Transverse colon (tissue), 4 donors: ENCODE measurements at regions not wholly inside any gene's neighbourhood (a gene's known extent, or its start where the extent isn't known, plus 50 kb on each side); places are given as distances from the start of the nearest gene placed in this dataset.

Experiments used
- DNase-seq: peaks from one replicate; pipeline ENCODE4 v3.0.0-alpha.2; 2019
- H3K27ac ChIP-seq, 4 donors: fragments of 200-600 bp; sonication (generic); 2 replicates each; pipeline ENCODE4 v1.5.1; 2016 to 2018; ENCODE audit warnings: inconsistent platforms in 4 of 4
- H3K27me3 ChIP-seq: fragments of 200-600 bp; sonication (generic); 2 replicates; pipeline ENCODE4 v1.5.1; 2017; ENCODE audit warnings: inconsistent platforms
- H3K36me3 ChIP-seq, 4 donors: fragments of 200-600 bp; sonication (generic); 2 replicates each; pipeline ENCODE4 v1.5.1; 2017 to 2019; ENCODE audit warnings: inconsistent platforms in 4 of 4
- H3K4me1 ChIP-seq, 4 donors: fragments of 200-600 bp; sonication (generic); 2 replicates each; pipeline ENCODE4 v1.5.1; 2017 to 2020; ENCODE audit warnings: inconsistent platforms in 4 of 4
- H3K4me3 ChIP-seq, 4 donors: fragments of 200-600 bp; sonication (generic); 1 replicate in 1 of 4; 2 replicates in 3 of 4; pipeline versions ENCODE4 v1.5.1 to v1.6.1; 2017 to 2019; ENCODE audit warnings: inconsistent platforms in 4 of 4
- H3K9me3 ChIP-seq, 2 donors: fragments of 200-600 bp; sonication (generic); 2 replicates each; pipeline ENCODE4 v1.5.1; 2017 to 2019; ENCODE audit warnings: inconsistent platforms in 2 of 2
- EP300 ChIP-seq: sonication (generic); formaldehyde crosslinking; IDR thresholded peaks from one replicate; pipeline ENCODE4 v1.6.1; 2017; ENCODE audit warnings: antibody characterized with exemption, low read depth
- POLR2A ChIP-seq: fragments of 450-650 bp; IDR thresholded peaks from one replicate; pipeline ENCODE4 v1.6.1; 2016; ENCODE audit warnings: antibody characterized with exemption, mild to moderate bottlenecking, moderate library complexity
- POLR2AphosphoS5 ChIP-seq, 3 donors: sonication (generic); formaldehyde crosslinking; IDR thresholded peaks; one replicate each; pipeline ENCODE4 v1.6.1; 2016; ENCODE audit warnings: antibody characterized with exemption in 3 of 3
- WGBS, 2 donors: methylation state at CpG; one replicate each; pipeline ENCODE4 v1.1.5; 2018; ENCODE audit warnings: low coverage in 1 of 2; 5-methylcytosine and 5-hydroxymethylcytosine counted together
- in situ Hi-C, 4 donors: fragments of 200-750 bp; cut with MboI; loops; one replicate each; pipeline versions ENCODE4 v1.15.0 to v1.15.1; 2017; ENCODE audit warnings: low sequenced_read_pairs in 3 of 4, low pct_ligation_motif_present in 1 of 4, low pct_unique_long_range_greater_than_20kb in 1 of 4
- intact Hi-C: fragments of 100-400 bp; cut with DNase I; formaldehyde crosslinking; loops from one replicate; pipeline ENCODE4 v1.15.1; 2023; ENCODE audit warnings: low total_unique reads
- TF ChIP-seq, protein P1 (sequence below), 5 experiments: fragments of 200-600 bp in 3 of 5; fragments of 450-650 bp in 2 of 5; sonication (generic) in 3 of 5; IDR thresholded peaks; 1 replicate in 2 of 5; 2 replicates in 3 of 5; pipeline ENCODE4 v1.5.1; 2016 to 2017; ENCODE audit warnings: antibody characterized with exemption in 5 of 5, inconsistent platforms in 3 of 5, mild to moderate bottlenecking in 2 of 5, moderate library complexity in 1 of 5

DNA sequence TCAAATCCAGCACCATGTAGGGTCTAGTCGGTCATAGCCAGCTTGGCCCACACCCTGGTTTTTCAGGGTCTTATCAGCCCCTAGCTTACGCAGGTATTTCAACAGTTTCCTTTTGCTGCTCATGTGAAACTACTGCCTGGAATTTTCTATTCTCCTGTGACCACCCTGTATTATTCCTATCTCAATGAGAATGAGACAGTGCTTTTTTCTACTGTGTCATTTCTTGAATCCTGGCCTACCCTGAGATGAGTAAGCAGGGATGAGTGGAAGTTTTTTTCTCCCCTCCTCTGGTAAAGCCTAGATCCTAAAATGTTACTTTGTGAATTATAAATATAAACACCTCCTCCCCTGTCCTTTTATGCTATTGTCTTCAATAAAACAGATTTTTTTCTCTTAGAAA, 62.7 kb upstream of the ARID2 start:
- H3K4me3 ChIP-seq, result no peak overlapping the region
- no peak for DNase-seq
- TF ChIP-seq POLR2AphosphoS5 (IDR thresholded peaks at IDR 0.05), result no peak
- no peak for TF ChIP-seq EP300
- TF ChIP-seq POLR2A, result no peak
- in situ Hi-C loops (no loop called here), intact Hi-C loops (no loop called here)
- no peaks in the 10 kb centered on the region for H3K27me3 ChIP-seq
- H3K9me3 ChIP-seq, result no peaks in the 10 kb centered on the region
- H3K27ac ChIP-seq, result no peak overlapping the region
- H3K4me1 ChIP-seq, result peaks cover 0 to 9% (median 3%) of the 10 kb centered on the region in 4 donors
- WGBS, 2 donors, result 95% methylated on average over 2 of the region's 2 CpGs; no CpG with 5 or more reads in 1 of the 2 donors
- no peaks in the 10 kb centered on the region for H3K36me3 ChIP-seq

DNA sequence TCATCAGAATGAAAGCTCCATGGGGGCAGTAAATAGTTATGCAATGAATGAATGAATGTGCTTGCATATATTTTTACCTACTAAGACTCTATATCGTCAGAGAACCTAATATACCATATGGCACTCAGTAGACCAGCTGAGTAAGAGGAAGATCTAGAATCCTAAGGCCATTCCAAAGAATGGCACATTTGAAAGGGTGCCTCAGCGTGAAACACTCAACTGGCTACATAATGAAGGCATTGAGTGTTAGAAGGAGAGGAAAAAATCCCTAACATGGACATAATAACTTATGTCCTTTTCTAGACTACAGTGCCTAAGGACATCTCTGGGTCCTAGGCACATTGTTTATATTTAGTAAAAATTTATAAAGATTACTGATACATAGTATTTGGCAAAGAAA, 61.7 kb upstream of the ARID2 start:
- in situ Hi-C loops, result no loop called here
- WGBS, 2 donors, result 92 to 95% methylated on average over 2 of the region's 2 CpGs
- no peak for TF ChIP-seq POLR2A
- TF ChIP-seq, protein P1, sequence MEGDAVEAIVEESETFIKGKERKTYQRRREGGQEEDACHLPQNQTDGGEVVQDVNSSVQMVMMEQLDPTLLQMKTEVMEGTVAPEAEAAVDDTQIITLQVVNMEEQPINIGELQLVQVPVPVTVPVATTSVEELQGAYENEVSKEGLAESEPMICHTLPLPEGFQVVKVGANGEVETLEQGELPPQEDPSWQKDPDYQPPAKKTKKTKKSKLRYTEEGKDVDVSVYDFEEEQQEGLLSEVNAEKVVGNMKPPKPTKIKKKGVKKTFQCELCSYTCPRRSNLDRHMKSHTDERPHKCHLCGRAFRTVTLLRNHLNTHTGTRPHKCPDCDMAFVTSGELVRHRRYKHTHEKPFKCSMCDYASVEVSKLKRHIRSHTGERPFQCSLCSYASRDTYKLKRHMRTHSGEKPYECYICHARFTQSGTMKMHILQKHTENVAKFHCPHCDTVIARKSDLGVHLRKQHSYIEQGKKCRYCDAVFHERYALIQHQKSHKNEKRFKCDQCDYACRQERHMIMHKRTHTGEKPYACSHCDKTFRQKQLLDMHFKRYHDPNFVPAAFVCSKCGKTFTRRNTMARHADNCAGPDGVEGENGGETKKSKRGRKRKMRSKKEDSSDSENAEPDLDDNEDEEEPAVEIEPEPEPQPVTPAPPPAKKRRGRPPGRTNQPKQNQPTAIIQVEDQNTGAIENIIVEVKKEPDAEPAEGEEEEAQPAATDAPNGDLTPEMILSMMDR (IDR thresholded peaks at IDR 0.05), result no peak
- TF ChIP-seq EP300, result no peak
- TF ChIP-seq POLR2AphosphoS5 (IDR thresholded peaks at IDR 0.05), result no peak
- Histone ChIP-seq H3K27ac (no peak overlapping the region), H3K36me3 (no peaks in the 10 kb centered on the region), H3K4me3 (no peak overlapping the region), H3K27me3 (no peaks in the 10 kb centered on the region), H3K9me3 (no peaks in the 10 kb centered on the region), H3K4me1 (peaks cover 0 to 9% (median 3%) of the 10 kb centered on the region in 4 donors)
- intact Hi-C loops, result no loop called here
- DNase-seq, result no peak

DNA sequence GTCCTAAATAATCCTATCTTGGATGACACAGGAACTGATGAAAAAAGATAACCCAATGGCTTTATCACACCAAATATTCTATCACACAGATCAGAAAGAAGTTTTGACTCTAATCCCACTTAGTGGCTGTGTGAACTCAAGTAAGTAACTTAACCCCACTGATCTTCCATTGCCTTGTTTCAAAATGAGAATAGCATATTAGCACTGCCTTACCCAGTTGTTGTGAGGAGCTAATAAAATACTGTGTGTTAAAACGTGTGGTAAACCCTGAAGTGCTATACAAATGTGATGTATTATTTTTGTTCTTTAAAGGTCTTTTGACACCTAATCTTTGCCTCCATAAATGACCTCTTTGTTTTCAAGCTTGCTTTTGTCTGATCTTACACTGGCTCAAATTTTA, 60.9 kb upstream of the ARID2 start:
- in situ Hi-C loops (no loop called here), intact Hi-C loops (no loop called here)
- Histone ChIP-seq H3K27ac (peak overlapping the region in 1 of 4 donors; percentile 12), H3K36me3 (no peaks in the 10 kb centered on the region), H3K4me3 (peak overlapping the region in 1 of 4 donors; percentile 0), H3K27me3 (no peaks in the 10 kb centered on the region), H3K9me3 (no peaks in the 10 kb centered on the region), H3K4me1 (peaks cover 0 to 9% (median 3%) of the 10 kb centered on the region in 4 donors)
- no peak for TF ChIP-seq EP300
- TF ChIP-seq, protein P1 (IDR thresholded peaks at IDR 0.05), result no peak
- TF ChIP-seq POLR2A, result no peak
- no peak for DNase-seq
- WGBS, 2 donors, result 29 to 33% methylated on average over 1 of the region's 1 CpG

DNA sequence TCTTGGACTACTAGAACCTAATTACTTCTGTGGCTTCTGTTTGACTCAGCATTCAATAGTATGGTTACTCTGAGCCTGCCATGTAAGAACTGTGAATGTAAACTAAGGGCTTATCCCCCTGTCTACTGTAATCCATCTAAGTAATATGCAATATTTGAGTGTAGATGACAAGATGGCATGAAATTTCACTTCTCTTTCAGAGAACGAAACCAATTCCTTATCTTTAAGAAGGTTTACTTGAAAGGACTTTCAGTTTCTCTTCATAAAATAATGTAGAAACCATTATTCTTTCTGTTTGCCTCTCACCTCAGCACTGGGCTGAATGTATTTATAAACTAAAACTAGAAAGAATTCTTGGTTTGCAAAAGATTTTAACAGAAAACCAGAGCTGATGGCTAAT, 60.4 kb upstream of the ARID2 start:
- TF ChIP-seq, protein P1 (IDR thresholded peaks at IDR 0.05), result no peak
- TF ChIP-seq POLR2A (no peak), POLR2AphosphoS5 (IDR thresholded peaks at IDR 0.05) (no peak), EP300 (no peak)
- intact Hi-C loops, result no loop called here
- no peaks in the 10 kb centered on the region for H3K36me3 ChIP-seq
- H3K9me3 ChIP-seq, result no peaks in the 10 kb centered on the region
- H3K4me3 ChIP-seq, result peak overlapping the region in 1 of 4 donors; percentile 0
- H3K27ac ChIP-seq, result peak overlapping the region in 1 of 4 donors; percentile 12
- H3K27me3 ChIP-seq, result no peaks in the 10 kb centered on the region
- 30 to 43% methylated on average over 1 of the region's 1 CpG for WGBS, 2 donors
- in situ Hi-C loops, result no loop called here
- DNase-seq, result no peak
- peaks cover 0 to 9% (median 3%) of the 10 kb centered on the region in 4 donors for H3K4me1 ChIP-seq

DNA sequence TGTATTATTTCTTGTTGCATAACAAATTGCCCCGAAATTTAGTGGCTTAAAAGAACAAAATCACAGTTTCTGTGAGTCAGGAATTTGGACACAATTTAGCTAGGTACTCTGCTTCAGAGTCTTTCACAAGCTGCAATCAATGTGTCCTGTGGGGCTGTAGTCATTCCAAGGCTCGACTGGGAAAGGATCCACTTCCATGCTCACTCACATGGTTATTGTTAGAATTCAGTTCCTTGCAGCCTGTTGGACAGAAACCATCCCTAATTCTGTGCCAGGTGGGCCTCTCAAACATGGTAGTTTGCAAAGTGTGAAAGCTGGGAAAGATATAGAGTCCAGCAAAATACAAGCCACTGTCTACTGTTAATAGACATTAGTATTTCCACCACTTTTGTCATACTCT, 59.7 kb upstream of the ARID2 start:
- in situ Hi-C loops, result no loop called here

More for the DNA sequence above, 59.7 kb upstream of the ARID2 start:
- Histone ChIP-seq H3K27me3 (no peaks in the 10 kb centered on the region), H3K27ac (no peak overlapping the region), H3K4me3 (no peak overlapping the region), H3K36me3 (no peaks in the 10 kb centered on the region), H3K4me1 (peaks cover 0 to 9% (median 3%) of the 10 kb centered on the region in 4 donors), H3K9me3 (no peaks in the 10 kb centered on the region)
- DNase-seq, result no peak
- intact Hi-C loops, result no loop called here
- TF ChIP-seq POLR2AphosphoS5 (IDR thresholded peaks at IDR 0.05), result no peak
- no peak for TF ChIP-seq POLR2A
- TF ChIP-seq, protein P1 (IDR thresholded peaks at IDR 0.05), result no peak
- no peak for TF ChIP-seq EP300
- WGBS, 2 donors, result 52 to 67% methylated on average over 1 to 2 of the region's 2 CpGs
